ENCODE measurements at regions not wholly inside any gene's neighbourhood (a gene's known extent, or its start where the extent isn't known, plus 50 kb on each side); places are given as distances from the start of the nearest gene placed in this dataset.

DNA sequence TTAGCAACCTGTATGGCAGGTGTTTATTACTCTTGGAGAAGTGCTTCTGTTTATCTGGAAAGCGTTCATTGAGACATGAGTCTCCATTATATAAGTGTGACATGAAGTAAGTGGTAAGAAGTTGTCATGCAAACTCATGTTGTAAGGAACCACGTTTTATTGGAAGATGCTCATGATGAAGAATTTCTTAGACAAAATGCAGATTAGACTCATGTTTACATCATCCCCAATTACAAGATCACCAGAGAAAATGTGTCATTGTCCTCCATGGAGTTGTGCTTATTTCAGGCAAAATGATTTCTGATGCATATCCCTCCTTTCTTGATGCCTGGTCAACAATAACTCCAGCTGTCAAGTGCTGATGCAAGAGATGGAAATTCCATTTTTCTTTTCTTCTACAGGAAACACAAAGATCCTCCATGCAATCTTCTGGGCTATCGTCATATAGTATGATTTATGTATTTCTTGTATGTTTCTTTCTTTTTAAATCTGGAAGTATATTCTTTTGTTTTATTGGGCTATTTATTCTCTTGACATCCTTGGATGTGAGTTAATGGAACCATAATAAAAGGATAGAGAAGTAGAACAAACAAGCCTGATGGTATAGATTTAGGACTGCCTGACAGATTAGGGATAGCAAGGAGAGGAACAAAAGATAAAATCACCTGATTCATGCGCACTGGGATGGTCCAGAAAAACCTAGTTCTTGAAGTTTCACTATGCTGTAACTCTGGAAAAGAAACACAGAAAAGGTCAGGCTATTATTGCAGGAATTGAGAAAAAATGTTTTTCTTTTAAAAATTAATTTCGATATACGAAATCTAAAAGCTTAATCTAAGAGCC, 50.7 kb upstream of the DIAPH3 start:
- ATAC-seq (no peak), FAIRE-seq (no peak), DNase-seq (ENCODE audit: low read depth in 1 of 2, low spot score in 1 of 2) (no peak)
- ChIA-PET POLR2A (no interaction called here), CTCF (interaction anchor here (1.6 kb wide), 1 partner anchor 9 kb away, joined by 6 read pairs; no protein-coding TSS in a partner anchor)
- Histone ChIP-seq H3K4me1 (no peaks in the 10 kb centered on the region), H3K27ac (no peak overlapping the region), H3K9me3 (no peaks in the 10 kb centered on the region), H3K4me2 (no peak overlapping the region), H3K4me3 (no peak overlapping the region)
- 54% methylated on average over 6 of the region's 6 CpGs for WGBS (ENCODE audit: missing lambda C conversion rate)
- TF ChIP-seq, protein P1, sequence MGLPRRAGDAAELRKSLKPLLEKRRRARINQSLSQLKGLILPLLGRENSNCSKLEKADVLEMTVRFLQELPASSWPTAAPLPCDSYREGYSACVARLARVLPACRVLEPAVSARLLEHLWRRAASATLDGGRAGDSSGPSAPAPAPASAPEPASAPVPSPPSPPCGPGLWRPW (IDR thresholded peaks at IDR 0.05), result no peak
- TF ChIP-seq BHLHE40 (IDR thresholded peaks at IDR 0.05; ENCODE audit: low read depth, low read length) (no peak), NFE2L2 (conservative IDR thresholded peaks at IDR 0.05; ENCODE audit: low read length) (no peak), FOSB (CRISPR knock-in tag; IDR thresholded peaks at IDR 0.05) (no peak), CBX8 (IDR thresholded peaks at IDR 0.05) (no peak), RCOR1 (IDR thresholded peaks at IDR 0.05; ENCODE audit: low read depth, low read length) (no peak), CEBPB (IDR thresholded peaks at IDR 0.05) (no peak), ZSCAN20 (CRISPR knock-in tag; IDR thresholded peaks at IDR 0.05) (no peak), KDM5A (IDR thresholded peaks at IDR 0.05) (no peak), GATA3 (IDR thresholded peaks at IDR 0.05; ENCODE audit: borderline replicate concordance) (no peak)
- TF ChIP-seq, protein P2, sequence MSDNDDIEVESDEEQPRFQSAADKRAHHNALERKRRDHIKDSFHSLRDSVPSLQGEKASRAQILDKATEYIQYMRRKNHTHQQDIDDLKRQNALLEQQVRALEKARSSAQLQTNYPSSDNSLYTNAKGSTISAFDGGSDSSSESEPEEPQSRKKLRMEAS (IDR thresholded peaks at IDR 0.05), result no peak

DNA sequence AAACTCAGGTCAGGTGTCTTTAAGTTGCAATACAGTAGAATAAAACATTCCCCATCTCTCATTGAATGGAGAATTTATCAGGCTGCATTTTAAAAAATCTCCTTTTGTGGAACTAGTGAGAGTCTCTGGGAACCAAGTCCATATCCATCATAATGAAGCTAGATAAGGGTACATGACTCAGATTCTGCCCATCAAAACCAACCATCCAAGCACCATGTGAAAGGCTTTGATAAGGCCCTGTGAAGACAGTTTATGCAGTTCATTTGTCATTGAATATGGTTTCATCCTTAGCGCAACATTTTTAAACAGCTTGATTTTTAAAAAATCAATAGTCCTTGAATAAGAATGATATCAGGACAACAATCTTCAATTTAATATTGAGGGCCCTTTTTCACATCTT, 56.3 kb upstream of the DIAPH3 start:
- no peak overlapping the region for H3K4me2 ChIP-seq
- TF ChIP-seq, protein P3, sequence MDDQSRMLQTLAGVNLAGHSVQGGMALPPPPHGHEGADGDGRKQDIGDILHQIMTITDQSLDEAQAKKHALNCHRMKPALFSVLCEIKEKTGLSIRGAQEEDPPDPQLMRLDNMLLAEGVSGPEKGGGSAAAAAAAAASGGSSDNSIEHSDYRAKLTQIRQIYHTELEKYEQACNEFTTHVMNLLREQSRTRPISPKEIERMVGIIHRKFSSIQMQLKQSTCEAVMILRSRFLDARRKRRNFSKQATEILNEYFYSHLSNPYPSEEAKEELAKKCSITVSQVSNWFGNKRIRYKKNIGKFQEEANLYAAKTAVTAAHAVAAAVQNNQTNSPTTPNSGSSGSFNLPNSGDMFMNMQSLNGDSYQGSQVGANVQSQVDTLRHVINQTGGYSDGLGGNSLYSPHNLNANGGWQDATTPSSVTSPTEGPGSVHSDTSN (IDR thresholded peaks at IDR 0.05), result no peak
- FAIRE-seq (no peak), ATAC-seq (no peak), DNase-seq (ENCODE audit: low read depth in 1 of 2, low spot score in 1 of 2) (no peak)
- H3K4me1 ChIP-seq, result no peaks in the 10 kb centered on the region
- no peak overlapping the region for H3K27ac ChIP-seq
- H3K9me3 ChIP-seq, result no peaks in the 10 kb centered on the region
- H3K4me3 ChIP-seq, result no peak overlapping the region
- CTCF ChIA-PET, result no interaction called here
- POLR2A ChIA-PET, result no interaction called here
- 83% methylated on average over 1 of the region's 1 CpG for WGBS (ENCODE audit: missing lambda C conversion rate)

DNA sequence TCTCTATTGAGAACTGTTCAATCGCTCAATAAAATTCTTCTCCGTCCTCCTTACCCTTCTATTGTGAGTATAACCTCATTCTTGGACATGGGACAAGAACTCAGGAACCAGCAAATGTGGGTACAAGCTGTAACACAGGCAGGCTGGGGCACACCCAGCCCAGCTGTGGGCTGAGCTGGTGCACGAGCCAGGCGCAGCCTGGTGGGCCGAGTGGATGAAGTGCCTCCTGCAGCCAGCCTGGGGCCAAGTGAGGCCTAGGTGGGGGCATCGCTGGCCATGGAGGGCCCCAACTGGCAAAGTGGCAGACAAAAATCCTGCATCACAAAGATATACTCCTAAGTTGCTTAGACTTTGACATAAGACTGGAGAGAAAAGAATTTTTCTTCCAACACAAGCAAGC, 57.9 kb upstream of the DIAPH3 start:
- H3K4me1 ChIP-seq, result no peaks in the 10 kb centered on the region
- CTCF ChIA-PET, result no interaction called here
- H3K9me3 ChIP-seq, result no peaks in the 10 kb centered on the region
- no peak overlapping the region for H3K4me2 ChIP-seq
- DNase-seq (ENCODE audit: low read depth in 1 of 2, low spot score in 1 of 2), result no peak
- TF ChIP-seq, protein P4, sequence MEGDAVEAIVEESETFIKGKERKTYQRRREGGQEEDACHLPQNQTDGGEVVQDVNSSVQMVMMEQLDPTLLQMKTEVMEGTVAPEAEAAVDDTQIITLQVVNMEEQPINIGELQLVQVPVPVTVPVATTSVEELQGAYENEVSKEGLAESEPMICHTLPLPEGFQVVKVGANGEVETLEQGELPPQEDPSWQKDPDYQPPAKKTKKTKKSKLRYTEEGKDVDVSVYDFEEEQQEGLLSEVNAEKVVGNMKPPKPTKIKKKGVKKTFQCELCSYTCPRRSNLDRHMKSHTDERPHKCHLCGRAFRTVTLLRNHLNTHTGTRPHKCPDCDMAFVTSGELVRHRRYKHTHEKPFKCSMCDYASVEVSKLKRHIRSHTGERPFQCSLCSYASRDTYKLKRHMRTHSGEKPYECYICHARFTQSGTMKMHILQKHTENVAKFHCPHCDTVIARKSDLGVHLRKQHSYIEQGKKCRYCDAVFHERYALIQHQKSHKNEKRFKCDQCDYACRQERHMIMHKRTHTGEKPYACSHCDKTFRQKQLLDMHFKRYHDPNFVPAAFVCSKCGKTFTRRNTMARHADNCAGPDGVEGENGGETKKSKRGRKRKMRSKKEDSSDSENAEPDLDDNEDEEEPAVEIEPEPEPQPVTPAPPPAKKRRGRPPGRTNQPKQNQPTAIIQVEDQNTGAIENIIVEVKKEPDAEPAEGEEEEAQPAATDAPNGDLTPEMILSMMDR (IDR thresholded peaks at IDR 0.05), result no peak
- no peak for TF ChIP-seq EHMT2 (IDR thresholded peaks at IDR 0.05; ENCODE audit: low read depth)
- TF ChIP-seq MYC (IDR thresholded peaks at IDR 0.05; ENCODE audit: borderline replicate concordance, low read length), result no peak
- TF ChIP-seq, protein P5, sequence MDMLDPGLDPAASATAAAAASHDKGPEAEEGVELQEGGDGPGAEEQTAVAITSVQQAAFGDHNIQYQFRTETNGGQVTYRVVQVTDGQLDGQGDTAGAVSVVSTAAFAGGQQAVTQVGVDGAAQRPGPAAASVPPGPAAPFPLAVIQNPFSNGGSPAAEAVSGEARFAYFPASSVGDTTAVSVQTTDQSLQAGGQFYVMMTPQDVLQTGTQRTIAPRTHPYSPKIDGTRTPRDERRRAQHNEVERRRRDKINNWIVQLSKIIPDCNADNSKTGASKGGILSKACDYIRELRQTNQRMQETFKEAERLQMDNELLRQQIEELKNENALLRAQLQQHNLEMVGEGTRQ (IDR thresholded peaks at IDR 0.05), result no peak
- TF ChIP-seq, protein P6, sequence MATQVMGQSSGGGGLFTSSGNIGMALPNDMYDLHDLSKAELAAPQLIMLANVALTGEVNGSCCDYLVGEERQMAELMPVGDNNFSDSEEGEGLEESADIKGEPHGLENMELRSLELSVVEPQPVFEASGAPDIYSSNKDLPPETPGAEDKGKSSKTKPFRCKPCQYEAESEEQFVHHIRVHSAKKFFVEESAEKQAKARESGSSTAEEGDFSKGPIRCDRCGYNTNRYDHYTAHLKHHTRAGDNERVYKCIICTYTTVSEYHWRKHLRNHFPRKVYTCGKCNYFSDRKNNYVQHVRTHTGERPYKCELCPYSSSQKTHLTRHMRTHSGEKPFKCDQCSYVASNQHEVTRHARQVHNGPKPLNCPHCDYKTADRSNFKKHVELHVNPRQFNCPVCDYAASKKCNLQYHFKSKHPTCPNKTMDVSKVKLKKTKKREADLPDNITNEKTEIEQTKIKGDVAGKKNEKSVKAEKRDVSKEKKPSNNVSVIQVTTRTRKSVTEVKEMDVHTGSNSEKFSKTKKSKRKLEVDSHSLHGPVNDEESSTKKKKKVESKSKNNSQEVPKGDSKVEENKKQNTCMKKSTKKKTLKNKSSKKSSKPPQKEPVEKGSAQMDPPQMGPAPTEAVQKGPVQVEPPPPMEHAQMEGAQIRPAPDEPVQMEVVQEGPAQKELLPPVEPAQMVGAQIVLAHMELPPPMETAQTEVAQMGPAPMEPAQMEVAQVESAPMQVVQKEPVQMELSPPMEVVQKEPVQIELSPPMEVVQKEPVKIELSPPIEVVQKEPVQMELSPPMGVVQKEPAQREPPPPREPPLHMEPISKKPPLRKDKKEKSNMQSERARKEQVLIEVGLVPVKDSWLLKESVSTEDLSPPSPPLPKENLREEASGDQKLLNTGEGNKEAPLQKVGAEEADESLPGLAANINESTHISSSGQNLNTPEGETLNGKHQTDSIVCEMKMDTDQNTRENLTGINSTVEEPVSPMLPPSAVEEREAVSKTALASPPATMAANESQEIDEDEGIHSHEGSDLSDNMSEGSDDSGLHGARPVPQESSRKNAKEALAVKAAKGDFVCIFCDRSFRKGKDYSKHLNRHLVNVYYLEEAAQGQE (IDR thresholded peaks at IDR 0.05), result no peak
- TF ChIP-seq CHD4 (IDR thresholded peaks at IDR 0.05; ENCODE audit: borderline replicate concordance), result no peak
- no peak for TF ChIP-seq HOXB5 (CRISPR knock-in tag; IDR thresholded peaks at IDR 0.05)
- WGBS (ENCODE audit: missing lambda C conversion rate), result 54% methylated on average over 3 of the region's 6 CpGs
- ATAC-seq, result no peak
- no peak overlapping the region for H3K27ac ChIP-seq
- no peak overlapping the region for H3K4me3 ChIP-seq
- POLR2A ChIA-PET, result no interaction called here
- no peak for FAIRE-seq

Measured in A549 (cell line).